Sigmoid colon (tissue), 6 donors: ENCODE measurements at regions not wholly inside any gene's neighbourhood (a gene's known extent, or its start where the extent isn't known, plus 50 kb on each side); places are given as distances from the start of the nearest gene placed in this dataset.
"Not testable (repeated sequence)": the region's sequence is repeated elsewhere in the genome, so short reads cannot be mapped to it uniquely, and the experiment has no call there.

Experiments used
- DNase-seq: peaks from one replicate; pipeline ENCODE4 v3.0.0-alpha.2; 2019
- H3K27ac ChIP-seq, 4 donors: fragments of 200-600 bp; sonication (generic); one replicate each; pipeline ENCODE4 v1.5.1; 2016 to 2019; ENCODE audit warnings: mild to moderate bottlenecking in 1 of 4
- H3K27me3 ChIP-seq, 3 donors: fragments of 200-600 bp; sonication (generic); one replicate each; pipeline ENCODE4 v1.5.1; 2019; ENCODE audit warnings: mild to moderate bottlenecking in 1 of 3
- H3K36me3 ChIP-seq, 4 donors: fragments of 200-600 bp; sonication (generic); one replicate each; pipeline ENCODE4 v1.5.1; 2016 to 2019
- H3K4me1 ChIP-seq, 4 donors: fragments of 200-600 bp; sonication (generic); one replicate each; pipeline ENCODE4 v1.5.1; 2017 to 2019
- H3K4me3 ChIP-seq, 4 donors: fragments of 200-600 bp; sonication (generic); one replicate each; pipeline ENCODE4 v1.5.1; 2017 to 2019; ENCODE audit warnings: mild to moderate bottlenecking in 2 of 4, moderate library complexity in 1 of 4
- H3K9me3 ChIP-seq, 4 donors: fragments of 200-600 bp in 3 of 4; sonication (generic) in 3 of 4; one replicate each; pipeline versions ENCODE4 v1.5.1 to v1.6.1; 2013 to 2019
- EP300 ChIP-seq, 4 donors: sonication (generic); formaldehyde crosslinking; IDR thresholded peaks; one replicate each; pipeline ENCODE4 v1.6.1; 2017; ENCODE audit warnings: antibody characterized with exemption in 4 of 4
- POLR2A ChIP-seq, 2 donors: fragments of 450-650 bp; IDR thresholded peaks; one replicate each; pipeline ENCODE4 v1.6.1; 2016; ENCODE audit warnings: antibody characterized with exemption in 2 of 2, mild to moderate bottlenecking in 2 of 2, moderate library complexity in 2 of 2
- POLR2AphosphoS5 ChIP-seq, 4 donors: sonication (generic); formaldehyde crosslinking; IDR thresholded peaks; one replicate each; pipeline ENCODE4 v1.6.1; 2017; ENCODE audit warnings: antibody characterized with exemption in 4 of 4
- WGBS, 2 donors: extraction: QIAGEN DNeasy Blood & Tissue Kit; methylation state at CpG; one replicate each; pipeline ENCODE4 v1.1.7; 2013; 5-methylcytosine and 5-hydroxymethylcytosine counted together
- intact Hi-C: fragments of 100-400 bp; cut with DNase I; formaldehyde crosslinking; loops from one replicate; pipeline ENCODE4 v1.15.1; 2023
- TF ChIP-seq, protein P1 (sequence below), 4 experiments: fragments of 450-650 bp in 3 of 4; fragments of 200-600 bp in 1 of 4; IDR thresholded peaks; one replicate each; pipeline ENCODE4 v1.5.1; 2016 to 2019; ENCODE audit warnings: antibody characterized with exemption in 4 of 4, mild to moderate bottlenecking in 3 of 4, moderate library complexity in 2 of 4
- donor health status: healthy with polysubstance abuse.
- donor health status: healthy.

DNA sequence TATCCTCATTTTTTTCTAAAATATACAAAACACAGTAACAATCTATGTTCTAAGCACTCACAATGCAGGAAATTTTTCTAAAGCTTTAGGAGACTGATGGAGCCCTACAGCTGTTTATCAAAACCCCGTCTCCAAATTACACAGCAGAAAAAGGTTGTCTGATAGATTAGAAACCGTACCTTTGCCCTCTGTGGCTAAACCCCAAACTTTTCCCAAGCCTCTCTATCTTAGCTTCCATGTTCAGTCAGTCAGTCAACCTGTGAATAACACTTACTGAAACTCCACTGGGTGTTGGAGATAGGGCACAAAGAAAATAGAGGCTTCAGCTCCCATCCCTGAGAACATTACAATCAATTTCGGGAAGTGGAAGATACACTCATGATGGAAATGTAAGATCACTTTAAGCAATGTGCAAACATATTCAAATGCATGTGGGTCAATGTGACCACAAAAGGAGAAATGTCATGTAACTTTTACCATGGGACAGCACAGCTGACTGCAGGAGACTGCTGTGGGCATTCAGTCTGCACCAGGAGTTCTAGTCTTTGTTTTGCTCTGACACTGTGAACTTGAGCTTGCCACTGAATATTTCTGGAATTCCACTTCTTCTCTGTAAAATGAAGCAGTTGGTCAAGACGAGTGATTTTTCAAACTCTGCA is 279.5 kb upstream of the PIK3R1 start:
- TF ChIP-seq, protein P1, sequence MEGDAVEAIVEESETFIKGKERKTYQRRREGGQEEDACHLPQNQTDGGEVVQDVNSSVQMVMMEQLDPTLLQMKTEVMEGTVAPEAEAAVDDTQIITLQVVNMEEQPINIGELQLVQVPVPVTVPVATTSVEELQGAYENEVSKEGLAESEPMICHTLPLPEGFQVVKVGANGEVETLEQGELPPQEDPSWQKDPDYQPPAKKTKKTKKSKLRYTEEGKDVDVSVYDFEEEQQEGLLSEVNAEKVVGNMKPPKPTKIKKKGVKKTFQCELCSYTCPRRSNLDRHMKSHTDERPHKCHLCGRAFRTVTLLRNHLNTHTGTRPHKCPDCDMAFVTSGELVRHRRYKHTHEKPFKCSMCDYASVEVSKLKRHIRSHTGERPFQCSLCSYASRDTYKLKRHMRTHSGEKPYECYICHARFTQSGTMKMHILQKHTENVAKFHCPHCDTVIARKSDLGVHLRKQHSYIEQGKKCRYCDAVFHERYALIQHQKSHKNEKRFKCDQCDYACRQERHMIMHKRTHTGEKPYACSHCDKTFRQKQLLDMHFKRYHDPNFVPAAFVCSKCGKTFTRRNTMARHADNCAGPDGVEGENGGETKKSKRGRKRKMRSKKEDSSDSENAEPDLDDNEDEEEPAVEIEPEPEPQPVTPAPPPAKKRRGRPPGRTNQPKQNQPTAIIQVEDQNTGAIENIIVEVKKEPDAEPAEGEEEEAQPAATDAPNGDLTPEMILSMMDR (IDR thresholded peaks at IDR 0.05) = no peak
- WGBS, 2 donors = 76 to 92% methylated on average over 4 of the region's 4 CpGs
- Histone ChIP-seq H3K27me3 (no peaks in the 10 kb centered on the region), H3K9me3 (no peaks in the 10 kb centered on the region), H3K4me1 (peaks cover 0 to 4% (median under 1%) of the 10 kb centered on the region in 4 donors), H3K36me3 (no peaks in the 10 kb centered on the region), H3K27ac (no peak overlapping the region), H3K4me3 (no peak overlapping the region)
- DNase-seq = no peak
- intact Hi-C loops = no loop called here

DNA sequence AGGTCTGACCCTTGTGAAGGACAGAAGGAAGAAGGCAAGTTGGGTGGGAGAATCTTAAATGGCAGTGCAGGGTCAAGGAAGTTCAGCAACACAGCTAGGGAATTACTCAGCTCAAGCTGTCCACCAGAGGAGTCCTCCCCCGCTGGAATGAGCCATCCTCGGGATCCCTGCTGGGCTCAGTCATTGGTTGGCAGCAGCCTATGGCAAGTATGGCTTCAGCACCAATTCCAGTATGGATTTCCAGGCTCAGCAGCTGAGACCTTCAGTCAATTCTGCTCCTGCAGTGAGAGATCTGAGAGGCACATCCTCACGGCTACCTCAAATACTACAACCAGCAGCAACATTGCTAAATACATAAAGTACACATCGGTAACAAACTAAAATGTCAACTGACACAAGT is 280.6 kb upstream of the PIK3R1 start:
- intact Hi-C loops = no loop called here
- TF ChIP-seq EP300 (IDR thresholded peaks at IDR 0.05) = no peak
- no peak for TF ChIP-seq POLR2A (IDR thresholded peaks at IDR 0.05)
- TF ChIP-seq, protein P1 (IDR thresholded peaks at IDR 0.05) = no peak
- no peak for TF ChIP-seq POLR2AphosphoS5 (IDR thresholded peaks at IDR 0.05)

DNA sequence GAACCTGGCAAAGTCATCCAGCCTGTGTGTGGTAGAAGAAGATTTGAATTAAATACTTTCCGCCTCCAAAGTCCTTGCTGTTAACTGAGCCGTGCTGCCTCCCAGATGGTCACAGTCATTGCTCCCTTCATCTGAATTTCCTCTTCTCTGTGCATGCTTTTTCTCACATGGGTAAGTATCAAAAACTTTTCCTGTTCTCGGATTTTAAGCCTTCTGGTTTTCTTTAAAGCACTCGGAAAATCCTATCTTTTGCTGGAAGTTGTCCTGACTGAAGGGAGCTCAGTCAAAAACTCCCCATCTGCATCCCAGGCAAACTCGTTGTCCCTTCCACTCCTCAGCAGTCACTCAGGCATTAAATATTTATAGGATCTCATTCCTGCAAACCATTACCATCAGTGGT is 290.0 kb upstream of the PIK3R1 start:
- Histone ChIP-seq H3K4me1 (peaks cover 0 to 3% (median 0%) of the 10 kb centered on the region in 4 donors), H3K27ac (no peak overlapping the region), H3K27me3 (no peaks in the 10 kb centered on the region), H3K36me3 (no peaks in the 10 kb centered on the region), H3K9me3 (no peaks in the 10 kb centered on the region), H3K4me3 (no peak overlapping the region)
- no peak for DNase-seq
- intact Hi-C loops = loop anchor here (10.0 kb wide), 1 partner anchor 681 kb away; no protein-coding TSS in a partner anchor
- TF ChIP-seq POLR2A (IDR thresholded peaks at IDR 0.05) (no peak), POLR2AphosphoS5 (IDR thresholded peaks at IDR 0.05) (no peak), EP300 (IDR thresholded peaks at IDR 0.05) (no peak)
- TF ChIP-seq, protein P1 (IDR thresholded peaks at IDR 0.05) = no peak
- WGBS, 2 donors = 83 to 91% methylated on average over 5 of the region's 5 CpGs

More for the DNA sequence above, 280.6 kb upstream of the PIK3R1 start:
- WGBS, 2 donors = 96 to 98% methylated on average over 4 of the region's 4 CpGs
- Histone ChIP-seq H3K4me1 (no peaks in the 10 kb centered on the region), H3K36me3 (no peaks in the 10 kb centered on the region), H3K4me3 (no peak overlapping the region), H3K9me3 (no peaks in the 10 kb centered on the region), H3K27ac (no peak overlapping the region), H3K27me3 (no peaks in the 10 kb centered on the region)
- DNase-seq = no peak

DNA sequence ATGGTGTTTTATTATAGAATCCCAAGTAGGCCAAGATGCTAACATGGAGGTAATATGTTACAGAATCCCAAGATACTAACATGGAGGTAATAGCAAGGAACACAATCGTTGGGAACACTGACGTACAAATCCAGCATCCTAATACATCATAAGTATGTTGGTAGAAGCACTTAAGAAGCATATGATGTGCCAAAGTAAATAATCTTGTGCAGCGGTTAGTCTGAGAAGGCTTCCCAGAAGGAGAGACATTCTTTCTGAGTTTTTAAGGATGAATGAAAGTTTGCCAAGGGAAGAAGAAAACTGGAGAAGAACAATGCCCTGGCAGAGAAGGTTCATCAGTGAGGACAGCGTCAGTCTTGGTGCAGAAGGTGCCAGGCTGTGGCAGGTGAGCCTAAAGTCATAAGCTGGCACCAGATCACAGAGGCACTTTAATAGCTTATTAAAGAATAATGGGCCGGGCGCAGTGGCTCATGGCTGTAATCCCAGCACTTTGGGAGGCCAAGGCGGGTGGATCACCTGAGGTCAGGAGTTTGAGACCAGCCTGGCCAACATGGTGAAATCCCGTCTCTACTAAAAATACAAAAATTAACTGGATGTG is 294.5 kb upstream of the PIK3R1 start:
- 79 to 87% methylated on average over 8 of the region's 8 CpGs for WGBS, 2 donors
- peak; percentile 77 for DNase-seq
- intact Hi-C loops = loop anchor here (10.0 kb wide), 1 partner anchor 676 kb away; no protein-coding TSS in a partner anchor
- Histone ChIP-seq H3K4me1 (peaks cover 0 to 4% (median 0%) of the 10 kb centered on the region in 4 donors), H3K27me3 (no peaks in the 10 kb centered on the region), H3K9me3 (no peaks in the 10 kb centered on the region), H3K27ac (peak overlapping the region in 3 of 4 donors; percentile 41 to 69 (median 50)), H3K36me3 (no peaks in the 10 kb centered on the region), H3K4me3 (no peak overlapping the region)
- TF ChIP-seq POLR2AphosphoS5 (IDR thresholded peaks at IDR 0.05) (peak; percentile 42 to 80 (median 72)), EP300 (IDR thresholded peaks at IDR 0.05) (peak; percentile 52 to 95 (median 75)), POLR2A (IDR thresholded peaks at IDR 0.05) (no peak)
- TF ChIP-seq, protein P1 (IDR thresholded peaks at IDR 0.05) = no peak

DNA sequence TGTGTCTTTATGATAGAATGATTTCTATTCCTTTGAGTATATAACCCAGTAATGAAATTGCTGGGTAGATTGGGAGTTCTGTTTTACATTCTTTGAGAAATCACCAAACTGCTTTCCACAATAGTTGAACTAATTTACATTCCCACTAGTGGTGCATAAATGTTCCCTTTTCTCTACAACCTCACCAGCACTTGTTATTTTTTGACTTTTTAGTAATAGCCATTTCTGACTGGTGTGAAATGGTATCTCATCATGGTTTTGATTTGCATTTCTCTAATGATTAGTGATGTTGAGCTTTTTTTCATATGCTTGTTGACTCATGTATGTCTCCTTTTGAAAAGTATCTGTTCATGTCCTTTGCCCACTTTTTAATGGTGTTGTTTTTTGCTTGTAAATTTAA is 296.0 kb upstream of the PIK3R1 start:
- H3K9me3 ChIP-seq, intact Hi-C loops: not testable (repeated sequence)

More for the DNA sequence above, 296.0 kb upstream of the PIK3R1 start:
- H3K27me3 ChIP-seq, H3K4me1 ChIP-seq, H3K27ac ChIP-seq, H3K4me3 ChIP-seq, H3K36me3 ChIP-seq, DNase-seq: not testable (repeated sequence)
